GM06990 (cell line): ENCODE measurements at regions not wholly inside any gene's neighbourhood (a gene's known extent, or its start where the extent isn't known, plus 50 kb on each side); places are given as distances from the start of the nearest gene placed in this dataset.
A peak's percentile ranks its signal among the peaks of the same experiment; 100 is the strongest.

ENCODE experiments used
- DNase-seq: peaks from one replicate; pipeline ENCODE4 v3.0.0-alpha.2; 2011; ENCODE audit not compliant: insufficient read length; ENCODE audit errors: extremely low read depth
- H3K27me3 ChIP-seq: replicated peaks from 2 replicates; pipeline ENCODE4 v1.6.0; 2011; ENCODE audit warnings: low read length; ENCODE audit not compliant: control insufficient read depth, insufficient read depth
- H3K36me3 ChIP-seq: 2 replicates; pipeline ENCODE4 v1.5.1; 2011; ENCODE audit warnings: low read length; ENCODE audit not compliant: control insufficient read depth, insufficient read depth
- H3K4me3 ChIP-seq: replicated peaks from 2 replicates; pipeline ENCODE4 v1.5.1; 2011; ENCODE audit warnings: low read depth, mild to moderate bottlenecking, control low read depth, low read length
- TF ChIP-seq, protein P1 (sequence below): IDR thresholded peaks from 2 replicates; pipeline ENCODE4 v1.5.1; 2011; ENCODE audit warnings: low read length, control low read depth, mild to moderate bottlenecking, inconsistent platforms; ENCODE audit not compliant: insufficient read depth, poor library complexity, severe bottlenecking

GRCh38 chr12:62168411-62168810 is 91.8 kb upstream of the USP15 start:
- Histone ChIP-seq H3K27me3 (no peaks in the 10 kb centered on the region), H3K36me3 (no peaks in the 10 kb centered on the region), H3K4me3 (no peak overlapping the region)
- TF ChIP-seq, protein P1, sequence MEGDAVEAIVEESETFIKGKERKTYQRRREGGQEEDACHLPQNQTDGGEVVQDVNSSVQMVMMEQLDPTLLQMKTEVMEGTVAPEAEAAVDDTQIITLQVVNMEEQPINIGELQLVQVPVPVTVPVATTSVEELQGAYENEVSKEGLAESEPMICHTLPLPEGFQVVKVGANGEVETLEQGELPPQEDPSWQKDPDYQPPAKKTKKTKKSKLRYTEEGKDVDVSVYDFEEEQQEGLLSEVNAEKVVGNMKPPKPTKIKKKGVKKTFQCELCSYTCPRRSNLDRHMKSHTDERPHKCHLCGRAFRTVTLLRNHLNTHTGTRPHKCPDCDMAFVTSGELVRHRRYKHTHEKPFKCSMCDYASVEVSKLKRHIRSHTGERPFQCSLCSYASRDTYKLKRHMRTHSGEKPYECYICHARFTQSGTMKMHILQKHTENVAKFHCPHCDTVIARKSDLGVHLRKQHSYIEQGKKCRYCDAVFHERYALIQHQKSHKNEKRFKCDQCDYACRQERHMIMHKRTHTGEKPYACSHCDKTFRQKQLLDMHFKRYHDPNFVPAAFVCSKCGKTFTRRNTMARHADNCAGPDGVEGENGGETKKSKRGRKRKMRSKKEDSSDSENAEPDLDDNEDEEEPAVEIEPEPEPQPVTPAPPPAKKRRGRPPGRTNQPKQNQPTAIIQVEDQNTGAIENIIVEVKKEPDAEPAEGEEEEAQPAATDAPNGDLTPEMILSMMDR = no peak
- no peak for DNase-seq

DNA sequence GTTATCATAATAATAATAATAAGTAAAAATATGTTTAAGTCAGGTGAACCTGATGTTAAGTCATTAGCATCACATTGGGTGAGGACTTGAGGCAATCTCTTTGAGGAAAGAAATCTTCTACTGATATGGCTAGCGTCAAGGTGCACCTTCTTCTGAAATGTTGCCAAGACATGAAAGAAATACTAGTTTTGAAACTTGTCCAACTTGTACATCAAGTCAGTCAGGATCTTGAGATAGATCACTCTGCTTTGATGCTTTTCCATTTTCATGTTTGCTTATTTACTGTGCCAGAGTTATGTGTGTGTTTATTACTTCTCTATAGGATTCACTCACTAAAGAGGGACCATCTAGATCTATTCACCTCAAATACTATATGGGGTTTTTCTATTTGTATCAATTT is 90.0 kb upstream of the USP15 start:
- Histone ChIP-seq H3K36me3 (no peaks in the 10 kb centered on the region), H3K27me3 (no peaks in the 10 kb centered on the region), H3K4me3 (no peak overlapping the region)
- no peak for DNase-seq
- TF ChIP-seq, protein P1 = no peak

DNA sequence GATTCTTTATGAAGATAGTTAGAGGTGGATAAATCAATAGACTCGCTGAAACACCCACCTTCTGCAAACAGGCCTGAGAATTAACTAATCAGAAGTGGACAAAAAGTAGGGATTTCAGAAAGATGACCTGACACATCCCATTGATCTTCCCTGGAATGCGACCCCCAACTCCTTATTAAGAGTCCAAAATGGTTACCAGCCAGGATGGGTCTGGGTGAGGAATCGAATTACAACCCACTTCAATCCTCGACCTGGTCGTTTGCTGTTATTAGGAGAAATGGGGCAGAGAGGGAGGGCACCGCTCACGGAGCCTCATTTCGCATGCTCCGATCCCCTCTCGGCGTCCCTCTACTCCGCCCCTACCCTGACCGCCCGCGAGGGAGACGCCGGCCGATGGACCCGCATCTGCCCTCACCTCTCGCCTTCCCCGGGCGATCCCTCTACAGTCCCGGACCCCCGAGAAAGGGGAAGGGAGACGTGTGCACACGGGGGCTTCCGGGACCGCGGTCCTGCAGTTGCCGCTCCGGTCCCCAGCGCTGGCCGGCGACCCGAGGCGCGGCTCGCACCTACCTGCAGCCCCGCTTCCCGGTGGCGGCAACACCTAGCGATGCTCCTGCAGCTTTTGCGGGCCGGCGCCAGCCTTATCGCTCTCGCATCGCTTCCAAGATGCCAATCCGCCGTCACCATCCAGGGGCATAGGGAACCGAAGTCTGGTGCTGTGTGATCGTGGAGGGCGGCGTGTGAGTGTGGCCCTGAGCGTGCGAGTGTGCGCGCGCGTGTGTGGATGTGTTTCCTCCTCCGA is 69.3 kb upstream of the USP15 start:
- no peak for DNase-seq
- TF ChIP-seq, protein P1 = no peak
- H3K4me3 ChIP-seq = no peak overlapping the region
- peaks cover 3% of the 10 kb centered on the region; the same call in 1 of the 2 replicates for H3K27me3 ChIP-seq
- H3K36me3 ChIP-seq = no peaks in the 10 kb centered on the region

GRCh38 chr12:62191491-62192179 is 68.6 kb upstream of the USP15 start:
- H3K36me3 ChIP-seq = no peaks in the 10 kb centered on the region
- DNase-seq = peak; percentile 18
- no peak overlapping the region; the same call in 1 of the 2 replicates for H3K4me3 ChIP-seq
- H3K27me3 ChIP-seq = peaks cover 3% of the 10 kb centered on the region; the same call in 1 of the 2 replicates
- TF ChIP-seq, protein P1 = no peak

- H3K4me3 ChIP-seq = peak overlapping the region; percentile 25
- TF ChIP-seq, protein P1 = peak; percentile 75
- H3K36me3 ChIP-seq = no peaks in the 10 kb centered on the region
- peak; percentile 46 for DNase-seq
- H3K27me3 ChIP-seq = peaks cover 3% of the 10 kb centered on the region; the same call in 1 of the 2 replicates
These were observed 67.9 kb upstream of the USP15 start for GRCh38 chr12:62192180-62192902.
